ENCODE measurements at regions not wholly inside any gene's neighbourhood (a gene's known extent, or its start where the extent isn't known, plus 50 kb on each side); places are given as distances from the start of the nearest gene placed in this dataset.

DNA sequence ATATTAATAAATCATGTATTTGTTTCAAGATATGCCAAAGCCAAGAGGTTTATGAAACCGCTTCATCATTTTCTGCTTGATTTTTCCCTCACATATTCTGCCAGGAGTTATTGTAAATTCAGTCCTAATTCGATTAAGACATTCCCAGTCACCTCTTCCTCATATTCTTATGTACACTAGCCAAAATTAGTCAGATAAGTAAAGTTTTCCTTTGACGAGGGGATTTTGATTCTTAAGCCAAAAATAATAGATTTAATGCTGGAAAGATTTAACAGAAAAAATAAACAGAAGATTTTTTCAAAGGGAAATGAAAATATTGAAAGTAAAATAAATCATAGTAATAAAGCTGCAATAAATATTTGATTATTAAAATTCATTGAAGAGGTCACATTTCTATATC is 51.0 kb upstream of the VEGFC start:
- TF ChIP-seq, protein P1, sequence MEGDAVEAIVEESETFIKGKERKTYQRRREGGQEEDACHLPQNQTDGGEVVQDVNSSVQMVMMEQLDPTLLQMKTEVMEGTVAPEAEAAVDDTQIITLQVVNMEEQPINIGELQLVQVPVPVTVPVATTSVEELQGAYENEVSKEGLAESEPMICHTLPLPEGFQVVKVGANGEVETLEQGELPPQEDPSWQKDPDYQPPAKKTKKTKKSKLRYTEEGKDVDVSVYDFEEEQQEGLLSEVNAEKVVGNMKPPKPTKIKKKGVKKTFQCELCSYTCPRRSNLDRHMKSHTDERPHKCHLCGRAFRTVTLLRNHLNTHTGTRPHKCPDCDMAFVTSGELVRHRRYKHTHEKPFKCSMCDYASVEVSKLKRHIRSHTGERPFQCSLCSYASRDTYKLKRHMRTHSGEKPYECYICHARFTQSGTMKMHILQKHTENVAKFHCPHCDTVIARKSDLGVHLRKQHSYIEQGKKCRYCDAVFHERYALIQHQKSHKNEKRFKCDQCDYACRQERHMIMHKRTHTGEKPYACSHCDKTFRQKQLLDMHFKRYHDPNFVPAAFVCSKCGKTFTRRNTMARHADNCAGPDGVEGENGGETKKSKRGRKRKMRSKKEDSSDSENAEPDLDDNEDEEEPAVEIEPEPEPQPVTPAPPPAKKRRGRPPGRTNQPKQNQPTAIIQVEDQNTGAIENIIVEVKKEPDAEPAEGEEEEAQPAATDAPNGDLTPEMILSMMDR (IDR thresholded peaks at IDR 0.05): no peak
- TF ChIP-seq ZFX (IDR thresholded peaks at IDR 0.05; ENCODE audit: borderline replicate concordance): no peak
